RWPE1 (cell line): ENCODE measurements at regions not wholly inside any gene's neighbourhood (a gene's known extent, or its start where the extent isn't known, plus 50 kb on each side); places are given as distances from the start of the nearest gene placed in this dataset.

Experiments
- CTCF ChIA-PET: fragments of 350-600 bp; sonication (Branson Sonifier 250); formaldehyde crosslinking; extraction: SDS; loops from one replicate; lab custom pipeline; 2021; lab: Yijun Ruan, JAX
- POLR2A ChIA-PET: fragments of 400-600 bp; formaldehyde crosslinking; extraction: SDS; loops from one replicate; lab custom pipeline; 2020; ENCODE audit warnings: antibody characterized with exemption; ENCODE audit not compliant: low non-redundant PET; lab: Yijun Ruan, JAX
- DNase-seq: peaks from one replicate; pipeline ENCODE4 v3.0.0; 2012; ENCODE audit warnings: low spot score
- H3K27ac ChIP-seq: fragments of 450-650 bp; 2 replicates; pipeline ENCODE4 v1.5.1; 2017
- TF ChIP-seq, protein P1 (sequence below): fragments of 450-650 bp; conservative IDR thresholded peaks from 2 replicates; pipeline ENCODE4 v1.5.1; 2017; ENCODE audit warnings: low read depth, mild to moderate bottlenecking

DNA sequence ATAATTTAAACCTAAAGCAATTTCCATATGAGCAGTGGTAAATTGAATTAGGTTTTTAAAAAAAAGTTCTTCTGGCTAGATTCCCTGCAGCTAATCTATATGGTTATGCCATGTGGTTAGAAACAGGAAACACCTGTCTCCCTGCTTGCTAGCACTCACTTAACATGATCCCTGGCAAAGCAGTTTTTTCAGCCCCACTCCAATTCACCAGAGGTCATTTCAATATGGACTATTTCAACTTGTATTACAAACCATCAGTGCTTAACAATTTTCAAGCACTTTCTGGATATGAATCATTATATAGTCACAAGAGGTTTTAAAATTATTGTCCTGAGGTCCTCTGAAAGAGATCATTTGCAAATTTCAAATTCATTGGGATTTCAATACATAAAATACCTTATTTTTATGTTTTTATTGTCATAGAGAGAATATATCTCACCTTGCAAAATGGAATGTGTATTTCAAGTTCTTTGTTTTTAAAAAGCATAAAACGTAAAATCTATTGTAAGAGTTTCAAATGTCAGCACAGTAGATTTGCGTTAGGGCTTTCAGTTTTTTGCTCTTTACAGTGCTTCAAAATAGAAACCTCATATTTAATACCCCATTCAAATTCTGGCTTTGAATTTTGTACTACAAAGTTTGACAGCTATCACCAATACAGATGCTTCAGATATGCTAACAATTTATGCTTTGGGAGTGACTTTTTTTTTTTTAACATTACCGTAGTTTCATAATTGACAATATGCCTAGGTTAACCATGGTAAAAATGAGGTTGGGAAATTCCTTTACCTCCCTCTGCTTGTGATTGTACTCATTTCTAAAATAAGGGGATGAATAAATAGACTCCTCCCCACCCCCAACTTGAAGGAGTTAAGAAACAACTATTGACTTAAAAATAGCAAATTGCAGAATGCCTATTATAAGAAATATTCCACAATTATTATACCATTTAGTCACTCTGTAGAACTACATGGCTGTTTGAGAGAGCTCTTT lies 117.5 kb upstream of the HGF start:
- ChIA-PET CTCF (no interaction called here), POLR2A (no interaction called here)
- no peak overlapping the region for H3K27ac ChIP-seq
- TF ChIP-seq, protein P1, sequence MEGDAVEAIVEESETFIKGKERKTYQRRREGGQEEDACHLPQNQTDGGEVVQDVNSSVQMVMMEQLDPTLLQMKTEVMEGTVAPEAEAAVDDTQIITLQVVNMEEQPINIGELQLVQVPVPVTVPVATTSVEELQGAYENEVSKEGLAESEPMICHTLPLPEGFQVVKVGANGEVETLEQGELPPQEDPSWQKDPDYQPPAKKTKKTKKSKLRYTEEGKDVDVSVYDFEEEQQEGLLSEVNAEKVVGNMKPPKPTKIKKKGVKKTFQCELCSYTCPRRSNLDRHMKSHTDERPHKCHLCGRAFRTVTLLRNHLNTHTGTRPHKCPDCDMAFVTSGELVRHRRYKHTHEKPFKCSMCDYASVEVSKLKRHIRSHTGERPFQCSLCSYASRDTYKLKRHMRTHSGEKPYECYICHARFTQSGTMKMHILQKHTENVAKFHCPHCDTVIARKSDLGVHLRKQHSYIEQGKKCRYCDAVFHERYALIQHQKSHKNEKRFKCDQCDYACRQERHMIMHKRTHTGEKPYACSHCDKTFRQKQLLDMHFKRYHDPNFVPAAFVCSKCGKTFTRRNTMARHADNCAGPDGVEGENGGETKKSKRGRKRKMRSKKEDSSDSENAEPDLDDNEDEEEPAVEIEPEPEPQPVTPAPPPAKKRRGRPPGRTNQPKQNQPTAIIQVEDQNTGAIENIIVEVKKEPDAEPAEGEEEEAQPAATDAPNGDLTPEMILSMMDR: no peak
- no peak for DNase-seq

- TF ChIP-seq, protein P1: no peak
- ChIA-PET POLR2A (no interaction called here), CTCF (no interaction called here)
- DNase-seq: no peak
- H3K27ac ChIP-seq: no peak overlapping the region
Observed at GRCh38 chr7:81886211-81886764, 116.4 kb upstream of the HGF start.

- no peak overlapping the region for H3K27ac ChIP-seq
- ChIA-PET POLR2A (no interaction called here), CTCF (no interaction called here)
- DNase-seq: no peak
- TF ChIP-seq, protein P1: no peak
Observed at GRCh38 chr7:81884817-81885216, 115.0 kb upstream of the HGF start.

GRCh38 chr7:81883801-81884393 lies 114.0 kb upstream of the HGF start:
- TF ChIP-seq, protein P1: no peak
- CTCF ChIA-PET: interaction anchor here (0.6 kb wide), 1 partner anchor 331 kb away, joined by 3 read pairs; no protein-coding TSS in a partner anchor
- DNase-seq: no peak
- no peak overlapping the region for H3K27ac ChIP-seq
- POLR2A ChIA-PET: no interaction called here

- ChIA-PET CTCF (no interaction called here), POLR2A (no interaction called here)
- TF ChIP-seq, protein P1: no peak
- no peak overlapping the region for H3K27ac ChIP-seq
- DNase-seq: no peak
Observed at GRCh38 chr7:81882086-81882485, 112.2 kb upstream of the HGF start.

- no peak for DNase-seq
- CTCF ChIA-PET: interaction anchor here (0.5 kb wide), 1 partner anchor 69 kb away, joined by 5 read pairs; no protein-coding TSS in a partner anchor
- no peak overlapping the region for H3K27ac ChIP-seq
- TF ChIP-seq, protein P1: no peak
- POLR2A ChIA-PET: no interaction called here
Observed at GRCh38 chr7:81877890-81878289, 108.0 kb upstream of the HGF start.
